A204.1 (cell line): ENCODE measurements at regions not wholly inside any gene's neighbourhood (a gene's known extent, or its start where the extent isn't known, plus 50 kb on each side); places are given as distances from the start of the nearest gene placed in this dataset.
"Not testable (repeated sequence)": the region's sequence is repeated elsewhere in the genome, so short reads cannot be mapped to it uniquely, and the experiment has no call there.

Source experiments
- FAIRE-seq: peaks from 2 replicates; lab custom pipeline; 2012; peaks lifted over from hg19 to GRCh38; lab: Jason Lieb, UNC

DNA sequence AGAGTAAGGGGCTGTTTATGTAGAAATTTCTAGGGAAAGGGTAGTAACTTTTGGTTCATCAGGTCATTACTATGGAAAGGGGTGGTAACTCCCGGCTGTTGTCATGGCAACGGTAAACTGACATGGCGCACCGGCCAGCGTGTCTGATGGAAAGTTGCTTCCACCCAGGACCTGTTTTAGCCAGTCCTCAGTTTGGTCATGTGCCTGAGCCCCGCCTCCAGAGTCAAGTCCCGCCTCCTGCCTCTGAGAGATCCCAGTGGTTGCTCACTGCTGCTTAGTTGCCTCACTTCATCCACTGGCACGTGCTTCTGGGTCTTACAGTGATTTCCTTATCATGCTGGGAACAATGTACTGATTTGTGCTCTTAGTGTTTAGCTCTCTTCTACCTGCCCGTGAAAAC lies 455.2 kb upstream of the ZNF507 start:
- no peak for FAIRE-seq

DNA sequence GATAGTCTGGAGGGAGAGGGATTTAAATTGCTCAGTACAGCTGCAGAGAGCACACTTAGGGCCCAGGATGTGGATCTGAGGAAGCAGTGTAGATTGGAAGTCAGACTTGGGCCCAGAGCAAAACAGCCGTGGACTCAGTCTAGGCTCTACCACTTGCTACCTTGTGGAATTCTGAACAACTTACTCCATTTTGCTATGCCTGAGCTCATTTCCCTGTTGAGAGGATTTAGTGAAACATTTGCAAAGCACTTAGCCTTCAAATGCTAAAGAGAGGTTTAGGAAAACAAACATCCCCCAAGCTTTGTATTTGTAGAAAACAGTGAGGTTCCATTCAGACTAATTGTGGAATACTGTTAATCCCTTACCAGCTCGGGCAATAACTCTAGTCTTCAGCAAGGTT lies 453.4 kb upstream of the ZNF507 start:
- no peak for FAIRE-seq

DNA sequence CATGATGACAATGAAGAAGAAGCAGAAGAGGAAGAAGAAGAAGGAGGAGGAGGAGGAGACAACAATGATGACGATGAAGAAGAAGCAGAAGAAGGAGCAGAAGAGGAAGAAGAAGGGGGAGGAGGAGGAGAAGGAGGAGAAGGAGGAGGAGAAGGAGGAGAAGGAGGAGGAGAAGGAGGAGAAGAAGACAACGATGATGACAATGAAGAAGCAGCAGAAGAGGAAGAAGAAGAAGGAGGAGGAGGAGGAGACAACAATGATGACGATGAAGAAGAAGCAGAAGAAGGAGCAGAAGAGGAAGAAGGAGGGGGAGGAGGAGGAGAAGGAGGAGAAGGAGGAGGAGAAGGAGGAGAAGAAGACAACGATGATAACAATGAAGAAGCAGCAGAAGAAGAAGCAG lies 451.9 kb upstream of the ZNF507 start:
- not testable (repeated sequence) for FAIRE-seq

DNA sequence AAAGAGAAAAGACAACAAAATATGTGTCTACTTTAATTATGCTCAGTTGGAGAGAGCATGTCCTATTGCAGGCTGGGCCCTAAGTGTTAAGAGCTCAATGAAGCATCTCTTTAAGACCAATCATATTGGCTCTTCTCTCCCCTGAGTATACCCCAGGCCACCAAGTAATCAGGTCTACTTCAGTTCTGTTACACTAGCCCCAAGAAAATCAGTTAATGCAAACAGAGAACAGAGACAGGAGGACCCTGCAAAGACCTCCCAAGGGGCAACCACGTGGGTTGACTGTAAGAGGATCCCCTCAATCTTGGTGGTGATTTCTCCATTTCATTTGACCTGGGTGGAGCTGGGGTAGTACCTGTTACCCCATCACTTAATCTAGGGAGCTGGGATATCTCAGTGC lies 451.0 kb upstream of the ZNF507 start:
- FAIRE-seq: no peak

DNA sequence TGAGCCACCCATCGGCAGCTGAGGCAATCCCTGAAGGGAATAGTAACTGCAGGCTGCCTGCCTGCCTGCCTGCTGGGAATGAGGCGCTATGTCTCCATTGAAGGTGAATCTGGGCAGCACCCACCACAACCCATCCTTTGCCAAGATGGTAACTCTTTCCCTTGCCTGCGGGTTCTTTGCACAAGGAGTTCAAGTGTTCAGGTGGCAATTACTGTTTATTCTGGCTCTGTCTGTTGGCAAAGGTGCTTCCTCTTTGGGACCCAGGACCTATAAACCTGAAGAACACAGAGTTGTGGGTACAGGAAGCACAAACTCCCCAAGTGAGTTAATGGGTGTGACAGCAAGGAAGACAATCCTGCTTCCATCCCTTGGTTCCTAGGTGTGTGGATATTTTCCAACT lies 448.1 kb upstream of the ZNF507 start:
- FAIRE-seq: no peak

DNA sequence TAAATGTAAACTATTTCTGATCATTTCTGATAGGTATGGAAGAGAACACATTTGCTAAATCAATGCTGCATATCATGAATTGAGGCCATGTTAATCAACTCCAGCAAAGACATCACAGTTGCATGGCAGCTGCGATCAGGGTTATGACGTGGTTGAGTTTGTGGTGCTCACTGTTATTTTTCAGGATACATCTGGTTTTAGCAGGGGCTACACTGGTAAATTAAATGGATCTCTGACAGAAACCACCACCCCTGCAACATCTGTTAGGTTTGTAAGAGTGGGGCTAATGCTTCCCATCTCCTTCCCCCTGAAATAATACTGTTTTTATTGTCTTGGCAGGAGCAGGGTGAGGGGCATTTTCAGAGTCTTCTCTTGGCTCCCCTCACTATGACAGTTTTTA lies 444.4 kb upstream of the ZNF507 start:
- FAIRE-seq: no peak

DNA sequence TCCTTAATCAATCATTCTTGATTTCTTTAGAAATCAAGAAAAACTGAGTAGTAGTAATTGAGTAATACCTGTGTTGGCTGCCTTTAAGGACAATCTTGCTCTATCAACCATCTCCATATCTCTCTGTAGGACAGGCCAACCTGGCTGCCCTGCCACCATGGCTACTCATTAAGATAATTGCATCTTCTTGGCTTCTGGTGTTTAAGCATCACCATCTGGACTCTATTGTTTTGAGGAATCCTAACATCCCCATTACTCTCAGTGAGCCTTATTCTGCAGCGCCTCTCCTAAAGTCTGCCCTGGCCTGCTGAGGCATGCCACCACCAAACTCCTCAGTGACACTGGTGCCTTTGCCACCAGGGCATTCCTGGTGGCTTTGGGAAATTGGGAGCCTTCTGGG lies 442.6 kb upstream of the ZNF507 start:
- no peak for FAIRE-seq

DNA sequence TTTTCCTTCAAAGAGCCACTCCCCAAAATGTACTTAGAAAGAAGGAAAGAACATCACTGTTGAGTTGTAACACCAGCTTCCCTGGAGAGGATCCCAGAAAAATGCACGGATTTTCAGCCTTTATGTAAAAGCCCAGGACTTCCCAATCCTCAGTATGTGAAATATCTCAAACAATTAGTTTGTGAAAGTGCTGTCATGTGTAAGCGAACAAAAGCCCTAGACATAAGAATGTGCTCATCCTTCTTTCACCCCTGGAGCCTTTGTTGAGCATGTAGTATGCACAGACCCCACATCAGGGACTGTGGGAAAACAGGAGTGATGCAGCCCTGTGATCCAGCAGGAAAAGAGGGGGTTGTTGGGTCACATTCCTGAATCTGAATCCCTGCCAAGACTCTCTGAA lies 441.4 kb upstream of the ZNF507 start:
- FAIRE-seq: no peak

DNA sequence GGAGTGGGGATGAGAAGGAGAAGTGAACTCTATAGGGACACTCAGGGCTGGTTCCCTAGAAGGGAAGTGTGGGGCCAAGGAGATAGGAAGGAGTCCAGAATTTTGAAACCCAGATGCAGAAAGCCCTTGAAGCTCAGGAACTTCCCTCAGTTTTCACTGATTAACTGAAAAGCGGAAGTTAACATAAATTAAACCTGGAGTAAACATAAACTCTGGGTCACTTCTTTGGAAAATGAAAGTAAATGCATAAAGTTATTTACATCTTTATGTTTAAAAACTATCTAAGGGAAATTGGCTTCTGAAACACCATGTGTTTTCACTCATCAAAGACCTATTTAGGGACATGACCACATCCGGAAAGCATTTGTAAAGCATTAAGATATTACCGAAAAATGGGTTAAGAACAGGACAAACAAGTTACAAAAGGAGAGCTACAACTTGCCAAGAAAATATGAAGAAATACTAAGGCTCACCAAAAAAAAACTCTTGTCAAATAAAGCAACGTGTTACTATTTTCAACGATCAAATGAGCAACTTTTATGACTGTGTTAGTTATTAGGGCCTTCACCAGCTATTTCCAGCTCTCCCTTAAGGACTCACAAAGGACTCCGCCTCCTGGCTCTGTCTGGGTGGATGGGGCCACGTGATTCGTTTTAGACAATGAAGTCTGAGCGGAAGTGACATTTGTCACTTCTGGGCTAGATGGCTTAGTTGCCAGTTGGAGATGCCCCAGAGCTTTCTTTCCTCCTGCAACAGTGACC lies 439.1 kb upstream of the ZNF507 start:
- no peak for FAIRE-seq

DNA sequence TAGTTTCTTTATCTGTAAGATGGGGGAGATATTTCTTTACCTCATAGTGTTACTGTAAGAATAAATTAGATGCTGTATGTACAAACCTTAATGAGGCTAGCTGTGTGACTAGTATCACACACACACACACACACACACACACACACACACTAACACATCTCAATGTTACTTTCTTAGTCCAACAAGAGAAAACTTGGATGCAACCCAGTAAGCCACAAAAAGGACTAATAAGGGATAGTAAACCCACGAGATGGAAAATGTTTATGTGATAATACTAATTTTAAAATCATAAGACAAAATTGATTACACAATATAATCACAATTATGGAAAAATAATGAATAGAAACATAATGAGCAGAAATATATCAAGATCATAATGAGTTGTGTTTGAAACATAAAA lies 437.7 kb upstream of the ZNF507 start:
- no peak for FAIRE-seq

DNA sequence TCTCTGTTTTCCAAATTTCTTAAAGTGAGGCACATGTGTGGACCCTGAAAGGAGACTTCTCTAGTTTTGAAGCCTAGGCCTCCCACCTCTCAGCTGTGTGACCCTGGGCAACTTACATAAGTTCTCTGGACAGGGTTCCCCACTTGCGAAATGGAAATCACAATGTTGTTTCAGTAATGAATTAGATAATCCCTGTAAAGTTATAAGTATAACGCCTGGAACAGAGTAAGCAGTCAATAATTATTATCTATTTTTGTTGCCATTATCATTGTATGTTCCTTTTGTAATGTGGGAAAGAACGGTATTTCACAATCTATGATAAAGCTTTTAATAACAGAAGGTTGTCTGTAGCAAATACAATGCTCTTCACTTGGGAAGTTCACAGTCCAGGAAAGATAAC lies 437.3 kb upstream of the ZNF507 start:
- no peak for FAIRE-seq

DNA sequence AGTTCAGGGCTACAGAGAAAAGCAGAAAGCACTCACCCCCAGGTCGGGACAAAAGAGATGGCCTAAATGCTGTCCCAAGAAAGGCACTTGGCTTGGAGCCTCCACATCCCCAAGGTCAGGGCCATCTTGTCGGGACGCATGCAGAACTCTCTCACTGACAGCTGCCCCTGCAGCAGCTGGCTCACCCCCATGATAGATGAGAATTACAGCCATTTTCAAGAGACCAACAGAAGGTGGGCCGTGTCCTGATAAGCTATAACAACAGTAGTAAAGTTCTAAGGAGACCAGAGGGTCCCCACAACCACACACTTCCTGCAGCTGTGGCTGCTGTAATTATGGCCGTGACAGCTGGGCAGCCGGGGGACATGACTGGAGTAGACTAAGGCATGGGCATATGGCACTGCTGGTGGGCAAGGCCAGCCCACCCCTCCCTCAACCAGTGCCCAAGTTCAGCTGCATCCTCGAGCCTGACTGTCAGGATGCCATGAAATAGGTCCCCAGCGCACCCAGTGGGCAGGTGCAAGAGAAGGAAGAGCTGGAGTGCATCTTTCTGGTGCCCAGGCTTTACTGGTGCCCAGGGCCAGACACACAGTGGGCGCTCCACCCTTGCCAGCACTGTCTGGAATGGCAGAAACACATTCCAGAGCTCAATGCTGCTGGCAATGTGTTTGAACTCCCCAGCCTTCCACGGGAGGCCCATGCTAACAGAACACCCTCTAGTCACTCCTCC lies 436.7 kb upstream of the ZNF507 start:
- no peak for FAIRE-seq

DNA sequence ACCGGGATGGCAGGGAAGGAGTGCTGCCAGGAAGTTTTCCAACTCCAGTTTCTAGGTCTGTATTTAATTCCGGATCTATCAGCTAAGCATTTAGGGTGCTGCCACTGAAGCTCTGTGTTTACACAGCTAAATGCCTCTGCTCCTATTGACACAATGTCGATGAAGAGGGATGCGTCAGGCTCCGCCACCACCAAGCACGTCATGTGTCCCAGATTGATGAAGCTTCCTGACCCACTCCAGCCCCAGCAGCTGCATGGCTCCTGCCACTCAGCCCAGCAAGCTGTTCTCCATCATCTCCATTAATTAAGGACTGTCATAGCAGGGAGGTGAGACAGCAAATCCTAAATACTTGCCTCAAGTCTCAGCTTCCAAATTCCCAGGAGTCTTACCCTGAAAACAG lies 435.2 kb upstream of the ZNF507 start:
- no peak for FAIRE-seq

DNA sequence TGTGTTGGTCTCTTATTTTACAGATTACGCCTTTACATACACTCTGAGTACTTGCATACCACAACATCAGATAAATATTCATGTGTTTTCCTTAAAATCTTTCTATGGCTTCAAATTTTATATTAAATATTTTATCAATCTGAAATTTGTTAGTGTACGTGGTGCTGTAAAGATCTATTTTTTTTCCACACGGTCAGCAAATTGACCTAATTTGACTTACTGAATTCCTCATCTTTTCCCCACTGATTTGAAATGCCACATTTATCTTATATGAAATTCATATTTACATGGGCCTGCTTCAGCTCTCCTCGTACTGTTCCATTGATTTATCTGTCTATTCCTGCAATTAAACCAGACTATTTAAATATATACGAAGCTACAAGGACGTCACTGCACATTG lies 433.8 kb upstream of the ZNF507 start:
- FAIRE-seq: no peak

DNA sequence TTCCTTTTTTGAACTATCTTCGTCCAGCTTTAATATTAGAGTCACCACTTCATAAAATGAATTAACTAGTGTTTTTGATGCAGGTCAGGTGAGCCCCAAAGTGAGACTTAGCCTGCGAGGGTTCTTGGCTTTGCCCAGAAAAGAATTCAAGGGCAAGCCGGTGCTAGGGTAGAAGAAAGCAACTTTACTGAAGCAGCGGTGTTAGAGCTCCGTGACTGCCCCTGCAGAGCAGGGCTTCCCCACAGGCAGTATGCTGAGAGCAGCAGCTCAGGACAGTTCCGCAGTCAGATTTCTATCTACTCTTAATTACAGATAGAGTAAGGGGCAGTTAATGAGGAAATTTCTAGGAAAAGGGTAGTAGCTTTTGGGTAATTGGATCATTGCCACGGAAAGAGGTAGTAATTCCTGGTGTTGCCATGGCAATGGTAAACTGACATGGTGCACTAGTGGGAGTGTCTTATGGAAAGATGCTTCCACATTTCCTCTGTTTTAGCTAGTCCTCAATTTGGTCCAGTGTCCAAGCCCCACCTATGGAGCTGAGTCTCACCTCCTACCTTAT lies 432.2 kb upstream of the ZNF507 start:
- FAIRE-seq: no peak

DNA sequence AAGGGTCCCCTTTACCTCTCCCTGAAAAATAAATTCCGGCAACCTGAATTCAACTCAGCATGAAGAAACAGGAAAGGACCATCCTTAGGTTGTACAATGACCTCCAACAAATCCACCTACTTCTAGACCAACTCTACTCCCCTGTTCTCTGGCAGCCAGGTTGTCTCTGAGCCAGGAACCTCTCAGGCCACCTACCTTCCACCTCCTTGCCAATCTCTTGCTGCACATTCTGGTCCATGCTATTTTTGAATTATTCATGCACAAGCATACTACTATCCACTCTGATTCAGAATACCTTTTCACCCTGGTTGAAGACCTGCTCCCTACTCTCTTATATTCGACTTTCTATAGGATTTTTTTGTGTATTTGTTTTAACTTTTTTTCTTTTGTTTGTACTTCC lies 415.0 kb upstream of the ZNF507 start:
- no peak for FAIRE-seq

DNA sequence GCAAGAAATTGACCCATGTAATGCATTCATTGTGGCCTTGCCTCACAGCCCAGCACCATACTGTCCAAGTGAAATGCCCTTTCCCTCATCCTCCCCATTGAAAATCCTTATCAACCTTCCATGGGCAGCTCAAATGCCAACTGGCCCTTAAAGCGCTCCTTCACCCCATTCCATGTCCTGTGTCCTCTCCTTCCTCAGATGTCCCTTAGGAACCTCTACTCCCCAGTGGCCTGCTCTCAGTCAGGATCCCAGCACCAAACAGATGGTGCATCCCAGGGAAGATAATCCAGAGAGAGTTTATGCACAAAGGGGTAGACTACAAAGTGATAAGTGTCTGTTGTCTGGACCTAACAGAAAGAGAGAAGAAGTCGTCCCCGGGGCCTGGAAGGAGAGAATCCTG lies 407.4 kb upstream of the ZNF507 start:
- FAIRE-seq: no peak

DNA sequence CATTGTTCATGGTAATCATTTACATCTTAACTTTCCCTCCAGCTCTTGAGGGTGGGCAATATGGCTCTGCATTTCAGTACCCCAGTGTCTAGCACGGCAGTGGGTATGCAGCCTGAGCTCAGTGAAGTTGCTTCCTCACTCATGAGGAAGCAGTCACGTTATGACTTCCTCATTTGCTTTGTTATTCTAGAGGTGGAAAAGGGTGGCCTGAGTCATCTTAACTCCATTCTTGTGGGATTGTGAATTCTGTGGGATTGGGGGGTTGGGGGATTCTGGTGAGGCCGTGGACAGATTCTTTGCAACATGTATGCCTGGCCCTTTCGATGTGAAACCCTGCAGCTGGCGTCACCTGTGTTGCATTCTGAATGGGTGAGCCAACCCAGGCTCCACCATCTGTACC lies 406.7 kb upstream of the ZNF507 start:
- FAIRE-seq: no peak

DNA sequence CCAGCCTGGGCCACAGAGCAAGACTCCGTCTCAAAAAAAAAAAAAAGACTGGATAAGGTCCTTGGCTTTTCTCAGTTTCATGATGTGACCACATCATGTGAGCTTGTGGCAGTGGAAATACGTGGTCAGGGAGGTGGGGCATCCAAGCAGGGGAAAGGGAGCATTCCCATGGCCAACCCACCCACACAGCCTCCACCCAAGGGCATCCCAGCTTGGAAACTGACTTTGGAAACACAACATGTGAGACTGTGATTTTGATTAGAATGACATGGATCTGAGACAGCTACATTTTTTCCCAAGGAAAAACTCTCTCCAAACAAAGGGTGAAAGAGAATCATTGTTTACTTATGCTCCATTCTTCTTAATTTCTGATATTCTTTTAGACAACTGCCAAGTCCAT lies 405.0 kb upstream of the ZNF507 start:
- FAIRE-seq: no peak

DNA sequence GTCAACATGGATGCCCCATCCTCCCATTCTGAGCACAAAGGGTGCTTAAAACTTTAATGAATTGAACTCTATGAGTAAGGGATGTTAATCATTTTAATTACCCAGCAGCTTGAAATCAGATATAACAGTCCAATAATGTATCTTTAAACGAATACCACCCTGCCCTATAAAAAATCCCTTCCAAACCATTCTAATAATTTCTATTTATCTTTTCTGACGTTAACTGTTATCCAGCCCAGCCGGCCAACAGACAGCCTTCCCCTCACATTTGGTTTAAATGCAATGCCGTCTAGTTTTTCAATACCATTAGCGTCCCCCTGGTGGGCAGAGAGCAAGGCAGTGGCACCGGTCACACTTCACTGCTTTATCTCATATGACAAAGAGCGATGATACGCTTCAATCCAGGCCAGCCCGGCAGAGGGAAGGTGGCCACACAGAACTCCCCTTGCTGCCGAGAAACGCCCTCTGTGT lies 402.2 kb upstream of the ZNF507 start:
- no peak for FAIRE-seq

DNA sequence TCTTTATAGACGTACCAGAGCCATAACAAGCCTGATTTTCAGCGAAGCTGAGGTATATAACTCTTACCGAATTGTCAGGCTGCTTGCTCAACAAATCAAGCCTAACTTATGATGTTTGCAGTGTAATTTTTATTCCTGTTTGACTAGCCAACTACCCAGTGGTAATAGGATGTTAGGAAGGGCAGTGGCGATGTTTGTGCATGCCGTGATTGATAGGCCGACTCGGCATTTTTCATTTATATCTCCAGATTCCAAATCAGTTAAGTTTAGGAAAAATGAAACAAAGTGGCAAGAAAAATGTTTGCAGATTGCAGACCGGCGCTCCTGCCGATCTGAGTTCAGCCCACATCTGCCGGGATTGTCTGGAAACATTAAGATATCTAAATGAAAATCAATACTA lies 401.6 kb upstream of the ZNF507 start:
- FAIRE-seq: no peak

DNA sequence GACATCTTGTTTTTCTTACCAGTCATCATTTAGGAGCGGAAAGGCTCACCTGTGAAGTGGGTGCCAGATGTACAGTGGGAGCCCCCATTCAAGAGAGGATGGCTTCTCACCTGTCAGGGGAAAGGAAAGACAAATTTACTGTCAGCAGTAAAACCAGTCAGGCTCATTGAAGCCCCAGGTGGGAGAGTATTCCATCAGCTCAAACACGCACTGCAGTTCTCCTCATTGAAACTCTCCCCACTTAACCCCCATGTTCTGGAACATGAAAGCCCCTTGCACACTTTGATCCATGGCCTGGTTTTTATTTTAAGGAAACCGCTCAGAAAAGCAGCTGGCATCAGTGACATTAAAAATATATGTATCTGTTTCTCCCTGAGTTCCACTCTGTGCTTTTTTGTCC lies 401.1 kb upstream of the ZNF507 start:
- FAIRE-seq: no peak

DNA sequence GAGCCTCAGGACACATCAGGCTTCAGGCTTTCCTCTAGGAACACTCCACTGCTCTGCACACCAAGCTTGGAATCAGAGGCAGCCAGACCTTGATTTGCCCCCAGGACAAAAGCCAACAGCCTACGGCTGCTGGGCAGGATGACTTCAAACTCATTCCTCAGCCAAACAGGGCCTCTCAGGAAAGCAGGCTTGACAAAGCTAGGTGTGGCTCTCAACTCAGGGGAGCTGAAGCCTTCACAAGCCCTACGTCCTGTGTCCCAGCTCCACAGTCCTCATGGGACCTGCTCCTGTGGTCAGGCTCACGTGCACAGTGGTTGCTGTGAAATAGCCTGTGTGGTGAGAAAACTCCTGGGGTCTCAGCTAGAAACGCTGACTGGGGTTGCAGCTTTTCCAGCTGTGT lies 398.9 kb upstream of the ZNF507 start:
- no peak for FAIRE-seq
